Hepatocyte (in vitro differentiated cells): ENCODE measurements at regions not wholly inside any gene's neighbourhood (a gene's known extent, or its start where the extent isn't known, plus 50 kb on each side); places are given as distances from the start of the nearest gene placed in this dataset.

Experiments
- CTCF ChIP-seq: fragments of 200-600 bp; sonication (generic); IDR thresholded peaks from 2 replicates; pipeline ENCODE4 v1.5.1; 2016; ENCODE audit warnings: antibody characterized with exemption, mild to moderate bottlenecking; ENCODE audit not compliant: poor library complexity
- EZH2 ChIP-seq: fragments of 200-600 bp; sonication (generic); IDR thresholded peaks from 2 replicates; pipeline ENCODE4 v1.6.1; 2016; ENCODE audit warnings: antibody characterized with exemption, mild to moderate bottlenecking, borderline replicate concordance

GRCh38 chr16:17749706-17750105, 278.9 kb upstream of the XYLT1 start:
- TF ChIP-seq CTCF = no peak
- no peak for TF ChIP-seq EZH2
